ENCODE measurements at regions not wholly inside any gene's neighbourhood (a gene's known extent, or its start where the extent isn't known, plus 50 kb on each side); places are given as distances from the start of the nearest gene placed in this dataset.
A peak's percentile ranks its signal among the peaks of the same experiment; 100 is the strongest.

DNA sequence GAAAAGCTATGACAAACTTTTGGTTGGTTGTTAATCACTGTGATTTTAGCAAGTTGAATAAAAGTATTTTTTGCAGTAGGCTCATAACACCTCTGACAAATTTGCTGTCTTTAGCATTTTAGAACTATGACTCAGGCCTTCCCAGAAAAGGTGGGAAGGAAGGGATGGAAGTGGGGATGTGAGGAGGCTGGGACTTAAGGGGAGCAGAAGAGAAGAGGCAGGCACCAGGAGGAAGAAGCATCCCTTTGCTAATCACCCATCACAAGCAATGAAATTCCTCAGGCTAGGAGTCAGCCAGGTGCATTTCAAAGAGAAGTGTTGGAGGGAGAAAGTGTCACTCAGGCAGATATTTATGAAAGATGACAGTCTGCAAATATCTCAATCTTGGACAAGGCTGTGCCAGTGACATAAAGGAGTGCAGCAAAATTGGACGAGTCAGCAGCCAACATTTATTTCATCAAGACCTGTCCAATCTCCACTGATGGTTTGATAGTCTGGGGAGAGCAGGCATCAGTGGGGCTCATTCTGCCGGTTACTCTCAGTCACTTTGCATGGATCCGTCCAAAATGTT, 337.3 kb upstream of the ARRDC4 start:
- Histone ChIP-seq H3K27ac (ENCODE audit: low read length) (no peak overlapping the region), H3K9me3 (ENCODE audit: control insufficient read depth, low read depth, low read length) (no peaks in the 10 kb centered on the region), H3K4me1 (ENCODE audit: control insufficient read depth, low read depth, low read length) (no peaks in the 10 kb centered on the region), H3K4me3 (ENCODE audit: low read length) (no peak overlapping the region), H3K27me3 (ENCODE audit: control insufficient read depth, insufficient read depth, low read length) (no peaks in the 10 kb centered on the region), H3K36me3 (ENCODE audit: control insufficient read depth, low read depth, low read length) (no peaks in the 10 kb centered on the region), H3K9ac (ENCODE audit: low read length) (no peak overlapping the region)

- no peaks in the 10 kb centered on the region for H3K4me1 ChIP-seq (ENCODE audit: control insufficient read depth, low read depth, low read length)
- no peak overlapping the region for H3K9ac ChIP-seq (ENCODE audit: low read length)
- no peak overlapping the region for H3K4me3 ChIP-seq (ENCODE audit: low read length)
- no peaks in the 10 kb centered on the region for H3K36me3 ChIP-seq (ENCODE audit: control insufficient read depth, low read depth, low read length)
- H3K9me3 ChIP-seq (ENCODE audit: control insufficient read depth, low read depth, low read length) = no peaks in the 10 kb centered on the region
- no peaks in the 10 kb centered on the region for H3K27me3 ChIP-seq (ENCODE audit: control insufficient read depth, insufficient read depth, low read length)
- H3K27ac ChIP-seq (ENCODE audit: low read length) = no peak overlapping the region
Observed at GRCh38 chr15:97627634-97628033, 332.9 kb upstream of the ARRDC4 start.

DNA sequence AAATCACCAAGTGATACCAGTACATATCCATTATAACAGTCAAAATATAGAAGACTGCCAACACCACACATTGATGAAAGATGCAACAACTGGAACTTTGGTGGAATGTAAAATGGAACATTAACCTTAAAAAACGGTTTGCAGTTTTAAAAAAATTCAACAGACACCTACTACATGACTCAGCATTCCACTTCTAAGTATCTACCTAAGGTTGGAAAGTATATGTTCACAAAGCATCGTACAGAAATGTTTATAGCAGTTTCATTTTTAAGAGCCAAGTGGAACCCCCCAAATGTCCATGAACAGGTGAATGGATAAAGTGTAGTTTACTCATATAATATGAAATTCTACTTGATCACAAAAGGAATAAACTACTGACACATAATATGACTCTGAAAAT, 314.7 kb upstream of the ARRDC4 start:
- Histone ChIP-seq H3K36me3 (ENCODE audit: control insufficient read depth, low read depth, low read length) (no peaks in the 10 kb centered on the region), H3K9ac (ENCODE audit: low read length) (no peak overlapping the region), H3K9me3 (ENCODE audit: control insufficient read depth, low read depth, low read length) (no peaks in the 10 kb centered on the region), H3K27ac (ENCODE audit: low read length) (no peak overlapping the region), H3K4me1 (ENCODE audit: control insufficient read depth, low read depth, low read length) (no peaks in the 10 kb centered on the region), H3K4me3 (ENCODE audit: low read length) (no peak overlapping the region), H3K27me3 (ENCODE audit: control insufficient read depth, insufficient read depth, low read length) (no peaks in the 10 kb centered on the region)

DNA sequence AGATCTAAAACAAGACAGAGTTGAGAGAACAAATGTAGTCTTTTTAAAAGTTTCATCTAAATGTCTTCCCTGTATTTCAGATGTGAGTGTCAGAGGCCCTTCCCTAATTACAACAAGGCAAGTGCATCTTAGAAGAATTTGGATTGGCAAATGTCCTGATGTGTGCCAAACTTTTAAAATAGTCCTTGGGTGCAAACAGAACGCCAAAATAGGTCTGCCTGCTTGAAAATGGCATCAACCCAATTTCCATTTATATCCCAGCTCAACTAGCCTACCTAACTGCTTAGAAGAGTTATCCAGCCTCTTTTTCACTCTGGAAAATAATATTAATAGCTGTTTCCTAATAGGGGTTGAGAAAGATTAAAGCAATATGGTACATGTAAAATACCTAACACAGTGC, 311.8 kb upstream of the ARRDC4 start:
- Histone ChIP-seq H3K27me3 (ENCODE audit: control insufficient read depth, insufficient read depth, low read length) (peaks cover 22% of the 10 kb centered on the region), H3K27ac (ENCODE audit: low read length) (no peak overlapping the region), H3K4me1 (ENCODE audit: control insufficient read depth, low read depth, low read length) (no peaks in the 10 kb centered on the region), H3K9ac (ENCODE audit: low read length) (no peak overlapping the region), H3K4me3 (ENCODE audit: low read length) (no peak overlapping the region), H3K9me3 (ENCODE audit: control insufficient read depth, low read depth, low read length) (no peaks in the 10 kb centered on the region), H3K36me3 (ENCODE audit: control insufficient read depth, low read depth, low read length) (no peaks in the 10 kb centered on the region)

- Histone ChIP-seq H3K4me1 (ENCODE audit: control insufficient read depth, low read depth, low read length) (peaks cover 17% of the 10 kb centered on the region), H3K36me3 (ENCODE audit: control insufficient read depth, low read depth, low read length) (no peaks in the 10 kb centered on the region)
Observed at GRCh38 chr15:97652041-97652440, 308.5 kb upstream of the ARRDC4 start.

GRCh38 chr15:97652700-97653167, 307.8 kb upstream of the ARRDC4 start:
- Histone ChIP-seq H3K4me3 (ENCODE audit: low read length) (peak overlapping the region; percentile 56), H3K27me3 (ENCODE audit: control insufficient read depth, insufficient read depth, low read length) (peaks cover 30% of the 10 kb centered on the region), H3K36me3 (ENCODE audit: control insufficient read depth, low read depth, low read length) (no peaks in the 10 kb centered on the region), H3K9me3 (ENCODE audit: control insufficient read depth, low read depth, low read length) (no peaks in the 10 kb centered on the region), H3K4me1 (ENCODE audit: control insufficient read depth, low read depth, low read length) (peaks cover 17% of the 10 kb centered on the region), H3K27ac (ENCODE audit: low read length) (no peak overlapping the region), H3K9ac (ENCODE audit: low read length) (no peak overlapping the region)

More at GRCh38 chr15:97652041-97652440, 308.5 kb upstream of the ARRDC4 start:
- Histone ChIP-seq H3K27me3 (ENCODE audit: control insufficient read depth, insufficient read depth, low read length) (peaks cover 30% of the 10 kb centered on the region), H3K4me3 (ENCODE audit: low read length) (peak overlapping the region; percentile 56), H3K9me3 (ENCODE audit: control insufficient read depth, low read depth, low read length) (no peaks in the 10 kb centered on the region), H3K9ac (ENCODE audit: low read length) (no peak overlapping the region), H3K27ac (ENCODE audit: low read length) (no peak overlapping the region)

GRCh38 chr15:97653896-97654295, 306.6 kb upstream of the ARRDC4 start:
- no peak overlapping the region for H3K9ac ChIP-seq (ENCODE audit: low read length)
- H3K27ac ChIP-seq (ENCODE audit: low read length) = no peak overlapping the region
- H3K4me3 ChIP-seq (ENCODE audit: low read length) = no peak overlapping the region
- no peaks in the 10 kb centered on the region for H3K9me3 ChIP-seq (ENCODE audit: control insufficient read depth, low read depth, low read length)
- H3K4me1 ChIP-seq (ENCODE audit: control insufficient read depth, low read depth, low read length) = peaks cover 17% of the 10 kb centered on the region
- peaks cover 30% of the 10 kb centered on the region for H3K27me3 ChIP-seq (ENCODE audit: control insufficient read depth, insufficient read depth, low read length)
- H3K36me3 ChIP-seq (ENCODE audit: control insufficient read depth, low read depth, low read length) = no peaks in the 10 kb centered on the region

DNA sequence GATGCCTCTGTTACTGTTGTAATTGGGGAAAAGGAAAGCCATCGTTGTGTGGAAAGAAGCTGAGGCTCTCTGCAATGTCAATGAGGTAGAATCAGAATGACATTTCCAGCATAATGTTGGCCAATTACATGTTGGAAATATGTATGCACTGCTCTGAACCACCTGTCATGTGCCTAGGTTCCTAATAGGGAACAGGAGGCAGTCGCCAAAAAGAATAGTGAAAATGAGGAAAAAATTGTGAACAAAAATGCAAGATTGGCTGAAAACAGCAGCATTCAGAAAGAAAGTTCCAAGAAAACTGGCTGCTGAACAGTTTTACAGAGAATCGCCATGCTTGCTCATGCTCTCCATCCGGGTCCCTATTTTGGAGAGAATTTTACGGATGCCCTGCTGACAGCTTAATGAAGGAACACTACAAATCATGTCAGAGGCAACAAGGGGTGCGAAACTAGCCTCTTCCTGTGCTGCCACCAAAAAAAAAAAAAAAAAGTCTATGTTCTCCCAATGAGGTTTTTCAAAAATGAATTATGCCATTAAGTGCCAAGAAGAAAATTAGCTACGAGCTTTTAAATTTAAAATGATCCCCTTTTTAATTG, 305.9 kb upstream of the ARRDC4 start:
- Histone ChIP-seq H3K9ac (ENCODE audit: low read length) (no peak overlapping the region), H3K27me3 (ENCODE audit: control insufficient read depth, insufficient read depth, low read length) (peaks cover 30% of the 10 kb centered on the region), H3K36me3 (ENCODE audit: control insufficient read depth, low read depth, low read length) (no peaks in the 10 kb centered on the region), H3K4me1 (ENCODE audit: control insufficient read depth, low read depth, low read length) (peaks cover 17% of the 10 kb centered on the region), H3K27ac (ENCODE audit: low read length) (no peak overlapping the region), H3K4me3 (ENCODE audit: low read length) (no peak overlapping the region), H3K9me3 (ENCODE audit: control insufficient read depth, low read depth, low read length) (no peaks in the 10 kb centered on the region)

- Histone ChIP-seq H3K9me3 (ENCODE audit: control insufficient read depth, low read depth, low read length) (no peaks in the 10 kb centered on the region), H3K4me3 (ENCODE audit: low read length) (no peak overlapping the region), H3K27ac (ENCODE audit: low read length) (no peak overlapping the region), H3K27me3 (ENCODE audit: control insufficient read depth, insufficient read depth, low read length) (no peaks in the 10 kb centered on the region), H3K4me1 (ENCODE audit: control insufficient read depth, low read depth, low read length) (no peaks in the 10 kb centered on the region), H3K36me3 (ENCODE audit: control insufficient read depth, low read depth, low read length) (no peaks in the 10 kb centered on the region), H3K9ac (ENCODE audit: low read length) (no peak overlapping the region)
Observed at GRCh38 chr15:97661796-97662195, 298.7 kb upstream of the ARRDC4 start.

DNA sequence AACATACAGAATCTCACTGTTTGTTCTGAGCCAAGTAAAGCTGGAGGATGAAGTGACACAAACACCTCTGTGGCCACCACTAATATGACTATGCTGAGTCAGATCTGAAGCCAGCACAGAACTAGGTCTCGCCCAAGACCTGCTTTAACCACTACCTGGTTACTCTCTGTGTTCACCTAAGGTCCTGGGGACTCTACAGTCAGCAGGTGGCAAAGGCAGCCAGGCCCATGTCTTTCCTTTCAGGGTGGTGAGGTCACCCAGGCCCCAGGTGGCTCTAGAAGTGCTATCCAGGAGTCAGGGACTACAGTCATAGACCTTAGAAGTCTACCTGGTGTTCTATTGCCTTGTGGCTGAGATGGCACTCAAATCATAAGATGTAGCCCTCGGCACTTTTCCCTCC, 287.9 kb upstream of the ARRDC4 start:
- Histone ChIP-seq H3K4me3 (ENCODE audit: low read length) (no peak overlapping the region), H3K27me3 (ENCODE audit: control insufficient read depth, insufficient read depth, low read length) (no peaks in the 10 kb centered on the region), H3K36me3 (ENCODE audit: control insufficient read depth, low read depth, low read length) (no peaks in the 10 kb centered on the region), H3K9ac (ENCODE audit: low read length) (no peak overlapping the region), H3K9me3 (ENCODE audit: control insufficient read depth, low read depth, low read length) (no peaks in the 10 kb centered on the region), H3K27ac (ENCODE audit: low read length) (no peak overlapping the region), H3K4me1 (ENCODE audit: control insufficient read depth, low read depth, low read length) (no peaks in the 10 kb centered on the region)

DNA sequence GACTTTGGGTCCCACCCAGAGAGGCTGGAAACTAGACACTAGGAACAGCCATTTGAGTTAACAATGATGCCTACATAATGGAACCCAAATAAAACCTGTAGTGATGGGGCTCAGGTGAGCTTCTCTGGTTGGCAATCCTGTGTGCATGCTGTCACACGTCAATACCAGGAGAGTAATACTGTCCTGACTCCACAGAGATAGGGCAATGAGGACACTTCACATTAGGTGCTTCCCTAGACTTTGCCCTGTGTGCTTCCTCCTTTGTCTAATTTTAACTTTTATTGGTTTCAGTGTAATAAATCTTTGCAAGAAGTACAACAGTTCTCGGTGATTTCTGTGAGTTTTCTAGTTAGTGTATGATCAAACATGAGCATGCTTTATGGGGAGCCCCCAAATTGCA, 281.8 kb upstream of the ARRDC4 start:
- no peaks in the 10 kb centered on the region for H3K4me1 ChIP-seq (ENCODE audit: control insufficient read depth, low read depth, low read length)
- no peak overlapping the region for H3K9ac ChIP-seq (ENCODE audit: low read length)
- no peaks in the 10 kb centered on the region for H3K9me3 ChIP-seq (ENCODE audit: control insufficient read depth, low read depth, low read length)
- no peak overlapping the region for H3K4me3 ChIP-seq (ENCODE audit: low read length)
- H3K27ac ChIP-seq (ENCODE audit: low read length) = no peak overlapping the region
- no peaks in the 10 kb centered on the region for H3K27me3 ChIP-seq (ENCODE audit: control insufficient read depth, insufficient read depth, low read length)
- H3K36me3 ChIP-seq (ENCODE audit: control insufficient read depth, low read depth, low read length) = no peaks in the 10 kb centered on the region

GRCh38 chr15:97679106-97679688, 281.3 kb upstream of the ARRDC4 start:
- no peak overlapping the region for H3K27ac ChIP-seq (ENCODE audit: low read length)
- no peaks in the 10 kb centered on the region for H3K36me3 ChIP-seq (ENCODE audit: control insufficient read depth, low read depth, low read length)
- no peak overlapping the region for H3K9ac ChIP-seq (ENCODE audit: low read length)
- no peaks in the 10 kb centered on the region for H3K9me3 ChIP-seq (ENCODE audit: control insufficient read depth, low read depth, low read length)
- H3K4me1 ChIP-seq (ENCODE audit: control insufficient read depth, low read depth, low read length) = no peaks in the 10 kb centered on the region
- no peaks in the 10 kb centered on the region for H3K27me3 ChIP-seq (ENCODE audit: control insufficient read depth, insufficient read depth, low read length)
- H3K4me3 ChIP-seq (ENCODE audit: low read length) = no peak overlapping the region

Data from iPS-18a (cell line).